Renal cortex interstitium (tissue), 11 donors: ENCODE measurements at regions not wholly inside any gene's neighbourhood (a gene's known extent, or its start where the extent isn't known, plus 50 kb on each side); places are given as distances from the start of the nearest gene placed in this dataset.

Experiments used
- DNase-seq, 11 donors: peaks; one replicate each; pipeline ENCODE4 v3.0.0-alpha.2; 2013; ENCODE audit warnings: low read depth in 9 of 11, low spot score in 4 of 11; ENCODE audit errors: extremely low read depth in 1 of 11

DNA sequence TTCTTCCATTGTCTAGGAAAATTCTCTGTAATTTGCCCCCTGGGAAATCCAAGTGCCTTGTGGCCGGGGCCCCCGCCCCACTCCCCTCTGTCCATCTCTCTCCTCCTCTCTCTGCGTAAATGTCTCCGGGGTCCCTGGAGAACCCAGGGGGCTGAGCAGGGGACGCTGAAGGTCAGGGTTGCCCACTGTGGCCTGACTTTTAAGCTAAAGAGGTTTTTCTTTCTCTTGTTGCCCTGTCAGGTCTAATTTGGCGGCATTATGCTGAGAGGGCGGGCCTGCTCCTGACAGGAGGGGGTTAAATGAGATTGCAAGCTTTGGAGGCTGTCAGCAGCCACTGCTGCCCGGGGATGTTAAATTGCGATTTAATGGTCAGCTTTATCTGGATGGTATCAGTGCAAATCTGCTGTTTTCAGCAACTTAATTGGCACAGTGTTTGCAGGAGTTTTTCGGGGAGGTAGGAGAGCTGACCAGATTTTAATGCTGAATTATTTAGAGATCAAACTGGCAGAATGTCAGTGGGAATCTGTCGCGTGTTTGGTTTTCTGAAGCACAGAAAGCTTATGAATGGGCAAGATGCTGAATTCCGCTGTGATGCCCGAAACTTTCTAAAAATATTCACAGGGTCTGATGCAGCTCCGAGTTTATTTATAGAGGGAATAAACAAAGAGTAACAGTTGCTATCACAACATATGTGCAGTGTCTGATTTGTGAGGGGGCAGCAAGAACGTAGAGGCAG, 93.2 kb upstream of the SOX1 start:
- DNase-seq: no peak

GRCh38 chr13:111974341-111974640, 92.7 kb upstream of the SOX1 start:
- DNase-seq: peak in 1 of 11 donors; percentile 12

- no peak for DNase-seq
These were observed 91.1 kb upstream of the SOX1 start for GRCh38 chr13:111975539-111976473.

GRCh38 chr13:111976474-111977178, 90.3 kb upstream of the SOX1 start:
- no peak for DNase-seq

- DNase-seq: no peak
These were observed 89.8 kb upstream of the SOX1 start for GRCh38 chr13:111977179-111977506.

GRCh38 chr13:111978546-111978945, 88.4 kb upstream of the SOX1 start:
- DNase-seq: no peak

GRCh38 chr13:111980146-111980929, 86.6 kb upstream of the SOX1 start:
- DNase-seq: no peak

GRCh38 chr13:111981006-111981405, 85.9 kb upstream of the SOX1 start:
- DNase-seq: no peak

GRCh38 chr13:111981446-111982165, 85.3 kb upstream of the SOX1 start:
- DNase-seq: no peak

DNA sequence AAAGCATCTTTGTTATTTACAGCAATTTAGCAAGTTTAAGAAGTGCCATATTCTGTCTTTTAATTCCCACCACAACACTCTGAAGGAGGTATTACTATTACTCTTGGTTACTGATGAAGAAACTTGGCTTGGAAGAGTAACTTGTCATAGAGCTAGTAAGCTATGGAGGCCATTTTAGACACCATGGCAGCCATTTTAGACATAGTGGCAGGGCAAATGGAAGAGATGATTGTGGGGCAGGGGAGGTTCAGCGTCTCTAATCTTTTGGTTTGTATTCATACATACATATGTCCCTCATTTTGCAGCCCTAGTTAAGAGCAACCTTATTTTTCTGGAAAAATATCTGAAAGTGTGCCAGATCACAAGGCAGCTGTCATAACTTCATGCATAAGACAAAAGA, 82.6 kb upstream of the SOX1 start:
- DNase-seq: no peak

DNA sequence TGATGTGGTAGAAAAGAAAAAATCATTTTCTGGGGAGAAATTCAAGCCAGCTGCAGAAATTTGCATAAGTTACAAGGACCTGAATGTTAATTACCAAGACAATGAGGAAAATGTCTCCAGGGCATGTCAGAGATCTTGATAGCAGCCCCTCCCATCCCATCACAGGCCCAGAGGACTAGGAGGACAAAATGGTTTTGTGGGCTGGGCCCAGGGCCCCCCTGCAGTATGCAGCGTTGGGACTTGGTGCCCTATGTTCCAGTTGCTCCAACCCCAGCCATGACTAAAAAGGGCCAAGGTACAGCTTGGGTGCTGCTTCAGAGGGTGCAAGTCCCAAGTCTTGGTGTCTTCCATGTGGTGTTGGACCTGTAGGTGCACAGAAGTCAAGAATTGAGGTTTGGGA, 76.6 kb upstream of the SOX1 start:
- DNase-seq: no peak

- no peak for DNase-seq
These were observed 74.0 kb upstream of the SOX1 start for GRCh38 chr13:111992911-111993310.

- no peak for DNase-seq
These were observed 73.3 kb upstream of the SOX1 start for GRCh38 chr13:111993691-111994090.

GRCh38 chr13:111994578-111994977, 72.4 kb upstream of the SOX1 start:
- DNase-seq: no peak

- DNase-seq: no peak
These were observed 67.6 kb upstream of the SOX1 start for GRCh38 chr13:111999352-111999751.

DNA sequence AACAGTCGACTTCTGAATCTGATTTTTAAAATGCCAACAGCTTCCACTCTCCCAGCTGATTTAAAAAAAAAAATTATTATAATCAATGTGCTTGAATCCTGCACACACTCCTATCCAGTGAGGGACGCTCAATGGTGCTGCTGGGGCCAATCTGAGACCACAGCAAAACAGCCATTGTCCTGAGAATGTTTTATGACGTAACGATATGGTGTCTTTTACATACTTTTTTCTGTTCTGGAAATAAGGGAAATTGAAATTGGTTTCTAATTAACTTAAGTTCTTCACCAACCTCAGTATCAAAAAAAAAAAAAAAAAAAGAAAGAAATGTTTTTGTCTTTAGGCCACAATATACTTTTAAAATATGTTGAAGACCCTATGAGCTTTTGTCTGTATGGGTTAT, 66.1 kb upstream of the SOX1 start:
- DNase-seq: no peak

- no peak for DNase-seq
These were observed 65.4 kb upstream of the SOX1 start for GRCh38 chr13:112001571-112001970.

DNA sequence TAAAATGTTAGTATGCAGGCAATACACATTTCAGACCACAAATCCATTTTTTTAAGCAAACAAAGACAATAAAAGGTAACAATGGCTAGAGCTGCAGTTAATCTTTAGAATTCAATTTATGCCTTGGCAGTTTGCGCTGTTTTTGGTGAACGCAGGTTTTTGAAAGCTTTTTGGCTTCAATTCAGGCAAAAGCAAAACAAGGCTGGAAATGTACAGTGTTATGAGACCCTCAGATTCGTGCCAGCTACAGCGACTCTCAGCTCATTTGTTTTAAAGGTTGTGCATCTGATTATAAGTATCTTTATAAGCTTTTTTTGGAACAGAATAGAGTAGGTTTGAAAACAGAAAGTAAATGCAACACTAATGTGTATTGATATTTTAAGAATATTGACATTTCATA, 63.6 kb upstream of the SOX1 start:
- DNase-seq: no peak

DNA sequence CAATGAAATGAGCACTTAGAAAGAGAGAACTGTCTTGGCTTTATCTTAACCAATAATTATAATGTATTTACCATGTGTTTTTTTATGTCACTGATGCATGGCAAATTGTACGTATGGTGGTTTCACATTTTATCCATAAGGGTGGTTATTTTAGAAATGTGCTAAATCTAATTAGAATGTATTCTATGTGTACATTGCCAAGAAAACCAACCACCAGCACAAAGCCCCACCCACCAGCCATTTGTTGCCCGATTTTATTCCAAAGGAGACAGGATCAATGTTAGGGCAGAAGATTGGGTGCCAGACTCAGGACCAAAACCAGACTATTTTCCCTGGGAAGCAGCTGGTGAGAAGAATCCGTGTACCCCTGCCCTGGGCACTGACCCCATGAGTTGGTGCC, 63.0 kb upstream of the SOX1 start:
- DNase-seq: no peak
